DMS153 treated with DMSO at 0.1 percent for 48 hours (cell line): ENCODE measurements at regions not wholly inside any gene's neighbourhood (a gene's known extent, or its start where the extent isn't known, plus 50 kb on each side); places are given as distances from the start of the nearest gene placed in this dataset.

Source experiments
- DNase-seq: peaks from one replicate; lab custom pipeline; 2025; ENCODE audit not compliant: unreplicated experiment; lab: John Stamatoyannopoulos, UW

DNA sequence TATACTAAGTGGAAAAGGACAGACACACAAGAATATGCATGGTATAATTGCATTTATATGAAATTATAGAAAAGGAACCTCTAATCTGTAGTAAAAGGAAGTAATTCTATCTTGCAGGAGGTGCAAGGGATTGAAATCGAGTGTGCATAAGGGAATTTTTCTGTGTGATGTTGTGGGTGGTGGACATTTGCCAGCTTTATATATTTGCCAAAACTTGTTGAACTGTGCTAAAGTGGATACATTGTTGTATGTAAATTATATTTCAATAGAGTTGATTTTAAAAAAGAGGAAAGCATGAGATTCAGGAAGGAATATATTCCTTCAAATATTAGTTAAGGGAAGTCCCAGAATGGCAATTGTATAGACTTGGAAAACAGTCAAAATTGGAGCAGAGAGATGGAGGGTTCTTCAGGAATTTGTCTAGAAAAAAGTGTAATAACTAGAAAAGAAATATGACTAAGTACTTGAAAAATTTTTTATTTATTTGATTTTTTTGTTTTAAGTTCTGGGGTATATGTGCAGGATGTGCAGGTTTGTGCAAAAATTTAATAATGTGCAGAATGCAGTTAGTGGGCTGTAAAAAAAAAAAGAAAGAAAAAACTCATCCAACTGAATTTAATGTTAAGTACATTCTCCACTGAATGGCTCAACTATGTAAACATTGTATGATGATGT lies 96.1 kb downstream of the ARL4A start:
- no peak for DNase-seq

DNA sequence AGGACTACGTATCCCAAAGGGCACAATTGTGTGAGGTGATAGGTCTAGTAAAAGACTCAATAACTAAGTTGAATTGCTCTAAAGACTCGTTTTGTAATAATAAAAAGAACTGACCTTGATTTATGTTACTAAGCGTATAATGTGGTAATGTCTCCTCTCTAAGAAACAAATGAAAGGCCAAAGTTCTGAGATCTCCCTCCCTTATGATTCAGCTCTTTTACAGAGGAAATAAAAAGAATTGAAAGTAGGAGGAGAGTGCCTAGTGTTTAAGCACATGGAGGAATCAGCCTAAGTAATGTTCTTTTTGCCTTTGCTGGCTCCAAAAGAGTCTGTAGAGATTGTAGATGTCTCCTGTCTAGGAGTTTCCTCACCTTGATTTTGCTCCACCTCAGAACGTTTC lies 98.0 kb downstream of the ARL4A start:
- no peak for DNase-seq

GRCh38 chr7:12786494-12786893 lies 99.1 kb downstream of the ARL4A start:
- no peak for DNase-seq

- DNase-seq: no peak
Observed at GRCh38 chr7:12788171-12788570, 100.7 kb downstream of the ARL4A start.

DNA sequence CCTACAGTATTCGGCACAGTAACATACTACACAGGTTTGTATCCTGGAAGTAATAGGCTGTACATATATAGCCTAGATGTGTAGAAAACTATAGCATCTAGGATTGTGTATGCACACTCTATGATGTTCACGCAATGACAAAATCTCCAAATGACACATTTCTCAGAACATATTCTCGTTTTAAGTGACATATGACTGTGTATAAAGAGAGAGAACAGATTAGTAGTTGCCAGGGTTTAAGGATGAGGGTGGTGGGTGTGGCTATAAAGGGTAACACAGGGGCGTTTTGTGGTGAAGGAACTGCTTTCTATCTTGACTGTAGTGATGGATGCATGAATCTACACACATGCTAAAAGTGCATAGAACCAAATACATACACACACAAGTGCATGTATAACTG lies 101.2 kb downstream of the ARL4A start:
- DNase-seq: no peak

- no peak for DNase-seq
Observed at GRCh38 chr7:12794722-12795302, 107.4 kb downstream of the ARL4A start.

DNA sequence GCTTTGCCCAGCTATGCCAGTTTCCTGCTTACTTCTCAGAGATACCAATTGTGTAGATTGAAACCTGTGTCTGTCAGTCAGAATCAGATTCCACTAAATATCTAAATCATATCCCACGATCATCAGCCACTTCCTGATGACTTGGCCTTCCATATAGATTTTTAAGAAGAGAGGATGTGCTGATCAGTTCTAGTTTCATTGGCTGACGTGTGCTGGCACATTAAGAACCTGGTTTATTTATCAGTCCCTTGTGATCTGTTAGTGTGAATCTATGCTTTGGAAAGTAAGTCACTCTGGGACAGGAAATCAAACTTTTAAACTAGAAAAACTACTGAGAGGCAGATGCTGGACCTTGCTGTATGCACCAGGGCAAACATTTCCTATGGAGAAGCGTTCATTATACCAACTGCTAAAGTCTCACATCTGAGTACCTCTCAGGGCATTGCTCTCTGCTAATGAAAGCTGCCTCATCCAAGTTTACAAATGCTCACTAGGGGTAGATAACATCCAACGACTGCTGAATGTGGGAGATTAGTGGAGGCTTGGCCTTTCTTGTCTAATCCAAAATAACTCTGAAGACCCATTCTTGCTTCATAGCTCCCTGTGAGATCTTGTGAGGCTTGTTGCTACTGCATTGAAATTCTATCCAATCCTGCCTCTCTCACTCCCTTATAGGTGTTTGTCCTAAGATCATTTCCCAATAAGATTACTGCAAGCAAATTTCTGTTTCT lies 109.1 kb downstream of the ARL4A start:
- no peak for DNase-seq

- DNase-seq: no peak
Observed at GRCh38 chr7:12800486-12800885, 113.1 kb downstream of the ARL4A start.

- DNase-seq: no peak
Observed at GRCh38 chr7:12801107-12801506, 113.7 kb downstream of the ARL4A start.

DNA sequence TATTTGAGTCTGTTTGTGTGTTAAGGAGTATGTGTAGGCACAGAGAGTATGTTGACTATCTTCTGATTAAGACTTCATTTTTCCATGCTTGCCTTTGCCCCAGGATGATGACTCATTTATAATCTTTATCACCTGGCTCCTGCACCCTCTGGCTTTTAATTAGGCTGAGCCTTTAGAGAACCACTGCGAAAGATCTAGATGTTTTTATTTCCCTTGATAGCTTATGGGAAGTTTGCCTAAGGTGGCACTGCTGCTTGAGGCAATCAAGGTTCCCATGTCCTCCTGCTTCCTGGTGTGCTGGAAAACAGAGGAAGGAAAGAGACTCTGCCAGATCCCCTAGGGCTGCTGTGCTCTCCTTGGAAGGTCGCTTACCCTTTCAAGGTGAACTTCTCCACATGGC lies 114.6 kb downstream of the ARL4A start:
- DNase-seq: no peak

DNA sequence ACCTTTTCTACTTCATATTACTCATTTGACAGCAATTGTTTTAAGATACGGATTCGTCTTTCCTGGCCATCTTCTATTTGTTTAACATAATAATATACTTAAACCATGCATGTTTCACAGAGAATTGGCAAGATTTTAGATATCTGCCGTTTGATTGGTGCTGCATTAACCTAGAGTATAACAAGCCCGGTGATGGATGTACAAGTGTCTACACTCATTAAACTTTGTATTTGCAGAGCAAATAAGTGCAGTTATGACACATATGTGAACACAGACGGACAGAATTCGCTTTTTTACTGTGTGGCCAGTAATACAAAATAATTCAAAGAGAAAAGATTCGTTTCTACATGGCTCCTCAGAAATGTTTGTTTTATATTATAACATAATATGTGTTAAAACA lies 116.1 kb downstream of the ARL4A start:
- DNase-seq: no peak

DNA sequence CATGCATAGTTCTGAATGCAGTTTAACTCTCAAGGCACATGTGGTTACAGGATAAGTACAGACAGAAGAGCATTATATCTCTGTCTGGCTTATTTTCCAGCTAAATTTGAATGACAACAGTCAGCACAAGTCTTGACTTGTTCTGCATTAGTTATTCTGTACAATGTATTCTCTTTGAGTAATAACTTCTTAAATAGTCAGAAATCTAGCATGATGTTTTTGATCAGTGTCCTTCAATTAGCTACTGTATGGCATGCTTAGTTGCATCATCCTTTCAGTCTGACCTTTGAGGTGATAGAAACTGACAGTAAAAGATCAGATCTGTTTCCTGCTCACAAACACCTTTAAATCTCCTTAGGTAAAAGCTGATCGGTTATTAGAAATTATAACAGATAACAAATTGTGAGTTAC lies 118.1 kb downstream of the ARL4A start:
- DNase-seq: no peak

- DNase-seq: no peak
Observed at GRCh38 chr7:12805957-12806356, 118.5 kb downstream of the ARL4A start.

- no peak for DNase-seq
Observed at GRCh38 chr7:12809476-12809875, 122.0 kb downstream of the ARL4A start.

GRCh38 chr7:12812111-12812510 lies 124.7 kb downstream of the ARL4A start:
- DNase-seq: no peak

- no peak for DNase-seq
Observed at GRCh38 chr7:12814107-12814506, 126.7 kb downstream of the ARL4A start.

DNA sequence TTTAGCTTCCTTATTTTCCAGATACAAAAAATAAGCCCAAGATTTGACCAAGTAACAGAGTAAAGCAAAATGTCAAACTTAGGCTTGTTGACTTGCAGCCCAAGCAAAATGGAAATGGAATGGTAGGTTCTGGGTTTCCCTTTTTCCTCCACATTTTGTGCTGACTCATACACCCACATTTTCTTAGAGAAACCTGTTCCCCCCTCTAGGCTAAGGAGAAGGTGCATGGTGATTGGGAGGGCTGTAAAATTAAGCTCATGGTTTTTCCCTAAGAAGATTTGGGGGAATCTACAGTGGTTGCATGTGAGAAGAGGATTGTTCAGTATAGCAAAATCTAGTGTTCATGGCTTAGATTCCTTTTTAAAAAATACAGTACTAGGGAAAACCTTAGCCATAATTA lies 127.4 kb downstream of the ARL4A start:
- DNase-seq: no peak

DNA sequence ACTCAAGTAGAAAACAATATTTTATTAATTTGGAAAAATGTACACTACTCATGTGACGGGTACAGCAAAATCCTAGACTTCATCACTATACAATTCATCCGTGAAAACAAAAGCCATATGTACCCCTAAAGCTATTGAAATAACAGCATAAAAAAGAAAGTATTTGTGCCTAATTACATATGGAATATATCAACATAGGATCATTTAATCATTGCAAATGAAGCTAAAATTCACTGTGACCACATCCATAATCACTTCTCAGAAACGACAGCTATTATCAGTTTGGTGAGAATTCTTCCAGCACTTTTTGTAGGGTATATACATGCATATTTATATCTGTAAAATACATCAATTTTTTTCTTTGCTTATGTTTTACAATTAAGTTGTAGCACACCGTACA lies 128.0 kb downstream of the ARL4A start:
- no peak for DNase-seq

DNA sequence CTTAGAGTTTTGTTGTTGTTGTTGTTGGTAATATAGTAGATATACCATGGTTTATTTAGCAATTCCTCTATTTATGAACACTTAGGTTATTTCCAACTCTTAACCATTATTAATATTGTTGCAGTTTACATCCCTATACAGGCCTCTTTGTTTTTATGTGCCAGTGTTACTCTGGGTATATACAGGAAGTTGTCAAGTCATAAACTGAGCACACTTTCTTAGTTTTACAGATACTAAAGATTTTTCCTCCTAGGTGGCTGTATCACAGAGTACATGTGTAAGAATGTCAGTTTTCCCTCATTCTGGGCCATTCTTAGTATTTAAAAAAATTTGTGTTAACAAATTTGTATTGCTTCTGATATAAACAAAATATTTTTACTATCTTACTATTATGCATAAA lies 128.4 kb downstream of the ARL4A start:
- DNase-seq: no peak

GRCh38 chr7:12820777-12821176 lies 133.3 kb downstream of the ARL4A start:
- no peak for DNase-seq

- DNase-seq: no peak
Observed at GRCh38 chr7:12821746-12822145, 134.3 kb downstream of the ARL4A start.

- DNase-seq: no peak
Observed at GRCh38 chr7:12826079-12826478, 138.6 kb downstream of the ARL4A start.
